Right atrium auricular region (tissue), 2 donors: ENCODE measurements at regions not wholly inside any gene's neighbourhood (a gene's known extent, or its start where the extent isn't known, plus 50 kb on each side); places are given as distances from the start of the nearest gene placed in this dataset.

Source experiments
- DNase-seq: peaks from one replicate; pipeline ENCODE4 v3.0.0-alpha.2; 2019; ENCODE audit warnings: low spot score
- H3K27ac ChIP-seq, 2 donors: fragments of 200-600 bp; sonication (generic); 1 replicate in 1 of 2; 2 replicates in 1 of 2; pipeline ENCODE4 v1.5.1; 2016 to 2019
- H3K27me3 ChIP-seq, 2 donors: fragments of 200-600 bp; sonication (generic); one replicate each; pipeline versions ENCODE4 v1.5.1 to v1.6.0; 2017 to 2019
- H3K36me3 ChIP-seq: fragments of 200-600 bp; sonication (generic); one replicate; pipeline ENCODE4 v1.5.1; 2016
- H3K4me1 ChIP-seq, 2 donors: fragments of 200-600 bp; sonication (generic); one replicate each; pipeline versions ENCODE4 v1.5.1 to v1.6.0; 2017 to 2019
- H3K4me3 ChIP-seq, 2 donors: fragments of 200-600 bp; sonication (generic); 1 replicate in 1 of 2; 2 replicates in 1 of 2; pipeline ENCODE4 v1.5.1; 2017 to 2019; ENCODE audit warnings: mild to moderate bottlenecking in 1 of 2, moderate library complexity in 1 of 2
- H3K9me3 ChIP-seq, 2 donors: fragments of 200-600 bp; sonication (generic); one replicate each; pipeline ENCODE4 v1.5.1; 2019
- TF ChIP-seq, protein P1 (sequence below), 2 donors: fragments of 200-600 bp; sonication (generic); IDR thresholded peaks; one replicate each; pipeline ENCODE4 v1.5.1; 2019; ENCODE audit warnings: antibody characterized with exemption in 2 of 2

DNA sequence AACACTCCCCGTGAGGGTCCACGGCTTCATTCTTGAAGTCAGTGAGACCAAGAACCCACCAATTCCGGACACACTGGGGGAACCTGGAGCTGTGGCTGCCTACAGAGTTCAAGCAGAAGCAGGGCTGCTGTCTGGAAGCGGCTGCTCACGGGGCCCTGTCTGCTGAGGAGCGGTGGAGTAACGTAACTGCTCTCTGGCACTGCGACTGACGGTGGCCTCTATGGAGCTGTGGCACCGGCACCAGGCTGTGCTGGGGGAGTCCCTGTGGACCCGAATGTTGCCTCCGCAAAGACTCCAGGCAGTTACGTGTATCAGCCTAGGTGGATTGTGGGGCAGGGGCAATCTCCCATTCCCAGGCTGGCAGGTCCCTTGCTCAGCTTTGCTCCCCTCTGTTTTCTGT, 703.3 kb upstream of the FRG1 start:
- no peak for DNase-seq
- no peaks in the 10 kb centered on the region for H3K4me1 ChIP-seq
- no peaks in the 10 kb centered on the region for H3K9me3 ChIP-seq
- TF ChIP-seq, protein P1, sequence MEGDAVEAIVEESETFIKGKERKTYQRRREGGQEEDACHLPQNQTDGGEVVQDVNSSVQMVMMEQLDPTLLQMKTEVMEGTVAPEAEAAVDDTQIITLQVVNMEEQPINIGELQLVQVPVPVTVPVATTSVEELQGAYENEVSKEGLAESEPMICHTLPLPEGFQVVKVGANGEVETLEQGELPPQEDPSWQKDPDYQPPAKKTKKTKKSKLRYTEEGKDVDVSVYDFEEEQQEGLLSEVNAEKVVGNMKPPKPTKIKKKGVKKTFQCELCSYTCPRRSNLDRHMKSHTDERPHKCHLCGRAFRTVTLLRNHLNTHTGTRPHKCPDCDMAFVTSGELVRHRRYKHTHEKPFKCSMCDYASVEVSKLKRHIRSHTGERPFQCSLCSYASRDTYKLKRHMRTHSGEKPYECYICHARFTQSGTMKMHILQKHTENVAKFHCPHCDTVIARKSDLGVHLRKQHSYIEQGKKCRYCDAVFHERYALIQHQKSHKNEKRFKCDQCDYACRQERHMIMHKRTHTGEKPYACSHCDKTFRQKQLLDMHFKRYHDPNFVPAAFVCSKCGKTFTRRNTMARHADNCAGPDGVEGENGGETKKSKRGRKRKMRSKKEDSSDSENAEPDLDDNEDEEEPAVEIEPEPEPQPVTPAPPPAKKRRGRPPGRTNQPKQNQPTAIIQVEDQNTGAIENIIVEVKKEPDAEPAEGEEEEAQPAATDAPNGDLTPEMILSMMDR (IDR thresholded peaks at IDR 0.05), result no peak
- no peak overlapping the region for H3K27ac ChIP-seq
- H3K27me3 ChIP-seq, result no peaks in the 10 kb centered on the region
- H3K4me3 ChIP-seq, result no peak overlapping the region
- H3K36me3 ChIP-seq, result no peaks in the 10 kb centered on the region

DNA sequence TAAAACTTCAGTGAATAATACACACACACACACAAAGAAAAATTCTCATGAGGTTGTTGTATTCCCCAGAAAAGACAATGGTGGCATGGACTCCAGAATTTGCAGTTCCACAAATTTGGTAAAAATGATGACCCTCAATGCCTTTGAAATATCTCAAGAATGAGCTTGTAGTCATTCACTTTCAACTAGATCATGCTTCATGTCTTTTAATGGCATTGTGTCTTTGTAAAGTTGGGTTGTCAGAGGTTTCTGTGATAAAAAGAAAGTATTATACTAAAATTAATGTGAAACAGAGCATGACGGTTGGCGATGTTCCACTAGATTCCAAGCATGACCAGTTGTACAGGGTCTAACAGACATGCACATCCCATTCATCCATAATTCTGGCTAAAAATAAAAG, 685.0 kb upstream of the FRG1 start:
- TF ChIP-seq, protein P1 (IDR thresholded peaks at IDR 0.05), result no peak
- Histone ChIP-seq H3K4me1 (no peaks in the 10 kb centered on the region), H3K4me3 (no peak overlapping the region), H3K36me3 (no peaks in the 10 kb centered on the region), H3K27me3 (no peaks in the 10 kb centered on the region), H3K27ac (no peak overlapping the region), H3K9me3 (peaks cover 0 to 13% of the 10 kb centered on the region in 2 donors)
- no peak for DNase-seq

DNA sequence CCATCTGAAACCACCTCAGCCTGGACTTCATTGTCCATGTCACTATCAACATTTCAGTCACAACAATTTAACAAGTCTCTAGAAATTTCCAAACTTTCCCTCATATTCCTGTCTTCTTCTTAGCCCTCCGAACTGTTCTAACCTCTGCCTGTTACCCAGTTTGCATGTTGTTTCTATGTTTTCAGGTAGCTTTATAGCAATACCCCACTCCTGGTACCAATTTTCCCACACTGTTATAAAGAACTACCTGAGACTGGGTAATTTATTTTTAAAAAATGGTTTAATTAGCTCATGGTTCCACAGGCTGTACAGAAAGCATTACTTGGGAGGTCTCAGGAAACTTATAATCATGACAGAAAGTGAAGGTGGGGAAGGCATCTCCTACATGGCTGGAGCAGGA, 679.2 kb upstream of the FRG1 start:
- DNase-seq, result no peak
- Histone ChIP-seq H3K4me3 (no peak overlapping the region), H3K27ac (no peak overlapping the region), H3K4me1 (no peaks in the 10 kb centered on the region), H3K9me3 (no peaks in the 10 kb centered on the region), H3K36me3 (no peaks in the 10 kb centered on the region), H3K27me3 (no peaks in the 10 kb centered on the region)
- TF ChIP-seq, protein P1 (IDR thresholded peaks at IDR 0.05), result no peak

DNA sequence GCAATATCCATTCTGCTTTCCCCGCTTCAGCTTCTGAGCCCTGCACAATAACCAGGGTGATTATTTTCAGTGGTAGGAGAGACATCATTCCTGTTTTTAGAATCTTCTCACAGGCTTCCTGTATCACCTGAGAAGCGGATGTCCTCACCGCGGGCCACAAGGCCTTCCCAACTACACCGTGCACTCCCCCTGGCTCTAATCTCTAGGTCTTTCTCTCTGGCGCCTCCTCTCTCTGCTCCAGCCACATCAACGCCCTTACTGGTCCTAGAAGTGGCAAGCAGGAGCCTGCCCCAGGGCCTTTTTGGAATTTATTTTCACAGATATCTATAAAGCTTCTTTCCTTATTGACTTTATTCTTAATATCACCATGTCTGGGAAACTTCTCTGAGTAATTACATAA, 675.2 kb upstream of the FRG1 start:
- Histone ChIP-seq H3K4me3 (no peak overlapping the region), H3K9me3 (no peaks in the 10 kb centered on the region), H3K27me3 (no peaks in the 10 kb centered on the region), H3K4me1 (no peaks in the 10 kb centered on the region), H3K36me3 (no peaks in the 10 kb centered on the region), H3K27ac (no peak overlapping the region)
- TF ChIP-seq, protein P1 (IDR thresholded peaks at IDR 0.05), result no peak
- no peak for DNase-seq

DNA sequence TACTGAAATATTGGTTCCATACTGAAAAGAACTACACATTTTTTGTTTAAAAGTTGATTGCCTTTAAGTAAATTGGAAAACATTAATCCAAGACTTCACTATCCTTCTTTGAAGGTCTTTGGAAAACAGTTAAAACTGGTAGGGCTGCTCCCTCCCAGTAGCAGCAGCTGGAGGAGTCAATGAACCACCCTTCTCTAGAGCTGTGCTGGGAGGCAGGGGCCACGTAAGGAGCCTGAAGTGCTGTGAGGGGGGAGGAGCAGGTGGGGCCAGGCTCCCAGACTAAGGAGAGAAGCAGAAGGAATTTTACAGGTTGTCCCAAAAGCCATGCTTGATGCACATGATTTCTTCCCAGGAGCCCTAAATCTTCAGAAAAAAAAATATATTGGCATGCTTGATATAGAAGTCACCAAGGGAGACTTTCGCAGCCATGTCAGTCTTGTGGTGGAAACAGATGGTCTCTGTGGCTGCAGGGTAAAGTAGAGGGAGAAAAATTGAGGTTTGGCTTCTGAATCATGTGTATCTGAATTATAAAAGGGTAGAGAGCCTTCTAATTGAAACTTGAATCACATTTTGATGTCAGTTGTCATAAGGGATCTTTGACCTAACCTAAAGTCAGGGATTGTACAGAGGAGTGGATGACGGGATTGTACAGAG, 673.2 kb upstream of the FRG1 start:
- DNase-seq, result no peak
- TF ChIP-seq, protein P1 (IDR thresholded peaks at IDR 0.05), result no peak
- no peak overlapping the region for H3K4me3 ChIP-seq
- no peaks in the 10 kb centered on the region for H3K9me3 ChIP-seq
- no peak overlapping the region for H3K27ac ChIP-seq
- no peaks in the 10 kb centered on the region for H3K27me3 ChIP-seq
- H3K4me1 ChIP-seq, result no peaks in the 10 kb centered on the region
- H3K36me3 ChIP-seq, result no peaks in the 10 kb centered on the region

DNA sequence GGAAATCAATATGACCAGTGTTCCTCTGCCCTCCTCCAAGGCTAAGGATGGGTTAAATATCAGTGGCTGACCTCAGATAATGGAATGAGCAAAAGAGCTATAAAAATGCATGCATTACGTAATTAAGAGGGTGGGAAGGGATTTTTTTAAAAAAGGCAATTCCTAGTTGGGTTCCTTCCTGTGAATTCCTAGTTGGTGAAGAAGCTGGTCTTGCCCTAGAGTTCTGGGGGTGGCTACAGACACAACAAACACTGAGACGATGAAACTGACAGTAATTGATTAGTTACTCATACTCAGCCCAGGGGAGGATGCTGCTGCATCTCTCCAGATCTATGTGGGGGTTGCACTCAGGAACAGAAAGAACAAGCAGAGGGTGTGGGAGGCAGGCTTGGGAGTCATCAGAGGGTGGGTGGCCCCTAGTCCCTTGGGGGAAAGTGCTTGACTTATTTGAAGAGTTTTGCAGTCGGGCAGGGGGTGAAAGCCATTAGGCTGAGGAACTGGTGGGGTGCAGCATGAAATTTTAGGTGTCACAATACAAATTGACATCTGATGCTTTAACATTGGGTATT, 662.0 kb upstream of the FRG1 start:
- Histone ChIP-seq H3K27me3 (no peaks in the 10 kb centered on the region), H3K36me3 (no peaks in the 10 kb centered on the region), H3K4me3 (no peak overlapping the region), H3K27ac (no peak overlapping the region), H3K4me1 (no peaks in the 10 kb centered on the region), H3K9me3 (no peaks in the 10 kb centered on the region)
- no peak for DNase-seq
- TF ChIP-seq, protein P1 (IDR thresholded peaks at IDR 0.05), result no peak
